GM12874 (cell line): ENCODE measurements at regions not wholly inside any gene's neighbourhood (a gene's known extent, or its start where the extent isn't known, plus 50 kb on each side); places are given as distances from the start of the nearest gene placed in this dataset.
A peak's percentile ranks its signal among the peaks of the same experiment; 100 is the strongest.

Experiments
- TF ChIP-seq, protein P1 (sequence below): IDR thresholded peaks from 2 replicates; pipeline ENCODE4 v1.5.1; 2011; ENCODE audit warnings: low read depth, mild to moderate bottlenecking, control low read depth, low read length, moderate library complexity; ENCODE audit not compliant: insufficient read depth

DNA sequence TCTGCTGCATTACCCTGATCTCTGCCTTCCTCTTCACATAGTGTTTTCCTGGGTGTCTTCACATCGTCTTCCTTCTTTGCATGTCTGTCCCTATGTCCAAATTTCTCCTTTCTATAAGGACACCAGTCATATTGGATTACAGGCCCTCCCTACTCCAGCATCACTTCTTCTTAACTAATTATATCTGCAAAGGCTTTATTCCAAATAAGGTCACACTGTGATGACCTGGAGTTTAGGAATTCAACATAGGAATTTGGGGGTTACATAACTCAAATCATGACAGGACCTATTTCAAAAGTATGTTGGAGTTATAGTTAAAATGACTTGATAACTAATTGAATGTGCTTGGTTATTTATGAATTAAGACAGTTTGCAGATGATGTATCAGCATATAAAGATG, 490.5 kb upstream of the ERCC4 start:
- TF ChIP-seq, protein P1, sequence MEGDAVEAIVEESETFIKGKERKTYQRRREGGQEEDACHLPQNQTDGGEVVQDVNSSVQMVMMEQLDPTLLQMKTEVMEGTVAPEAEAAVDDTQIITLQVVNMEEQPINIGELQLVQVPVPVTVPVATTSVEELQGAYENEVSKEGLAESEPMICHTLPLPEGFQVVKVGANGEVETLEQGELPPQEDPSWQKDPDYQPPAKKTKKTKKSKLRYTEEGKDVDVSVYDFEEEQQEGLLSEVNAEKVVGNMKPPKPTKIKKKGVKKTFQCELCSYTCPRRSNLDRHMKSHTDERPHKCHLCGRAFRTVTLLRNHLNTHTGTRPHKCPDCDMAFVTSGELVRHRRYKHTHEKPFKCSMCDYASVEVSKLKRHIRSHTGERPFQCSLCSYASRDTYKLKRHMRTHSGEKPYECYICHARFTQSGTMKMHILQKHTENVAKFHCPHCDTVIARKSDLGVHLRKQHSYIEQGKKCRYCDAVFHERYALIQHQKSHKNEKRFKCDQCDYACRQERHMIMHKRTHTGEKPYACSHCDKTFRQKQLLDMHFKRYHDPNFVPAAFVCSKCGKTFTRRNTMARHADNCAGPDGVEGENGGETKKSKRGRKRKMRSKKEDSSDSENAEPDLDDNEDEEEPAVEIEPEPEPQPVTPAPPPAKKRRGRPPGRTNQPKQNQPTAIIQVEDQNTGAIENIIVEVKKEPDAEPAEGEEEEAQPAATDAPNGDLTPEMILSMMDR, result no peak

DNA sequence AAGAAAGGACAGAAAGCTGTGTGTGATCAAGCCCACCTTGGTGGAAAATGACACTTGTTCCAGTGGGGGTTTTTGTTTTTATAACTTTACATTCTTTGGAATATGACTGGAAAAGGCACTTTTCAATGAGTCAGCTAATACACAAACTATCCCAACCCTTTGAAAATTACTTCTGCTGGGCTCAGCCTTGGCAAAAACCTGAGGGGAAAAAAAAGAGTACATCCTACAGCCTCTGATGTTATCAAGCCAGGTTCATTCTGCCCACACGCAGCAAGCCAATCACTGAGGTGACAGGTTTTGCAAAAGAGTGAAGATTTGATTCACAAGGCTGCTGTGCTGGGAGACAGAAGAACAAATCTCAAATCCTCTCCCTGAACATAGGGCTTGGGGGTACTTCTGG, 484.5 kb upstream of the ERCC4 start:
- TF ChIP-seq, protein P1, result no peak

- TF ChIP-seq, protein P1, result 0 out of 2 replicates have a peak, but pooled peaks have one; percentile 18
Observed at GRCh38 chr16:13435873-13436474, 484.0 kb upstream of the ERCC4 start.

DNA sequence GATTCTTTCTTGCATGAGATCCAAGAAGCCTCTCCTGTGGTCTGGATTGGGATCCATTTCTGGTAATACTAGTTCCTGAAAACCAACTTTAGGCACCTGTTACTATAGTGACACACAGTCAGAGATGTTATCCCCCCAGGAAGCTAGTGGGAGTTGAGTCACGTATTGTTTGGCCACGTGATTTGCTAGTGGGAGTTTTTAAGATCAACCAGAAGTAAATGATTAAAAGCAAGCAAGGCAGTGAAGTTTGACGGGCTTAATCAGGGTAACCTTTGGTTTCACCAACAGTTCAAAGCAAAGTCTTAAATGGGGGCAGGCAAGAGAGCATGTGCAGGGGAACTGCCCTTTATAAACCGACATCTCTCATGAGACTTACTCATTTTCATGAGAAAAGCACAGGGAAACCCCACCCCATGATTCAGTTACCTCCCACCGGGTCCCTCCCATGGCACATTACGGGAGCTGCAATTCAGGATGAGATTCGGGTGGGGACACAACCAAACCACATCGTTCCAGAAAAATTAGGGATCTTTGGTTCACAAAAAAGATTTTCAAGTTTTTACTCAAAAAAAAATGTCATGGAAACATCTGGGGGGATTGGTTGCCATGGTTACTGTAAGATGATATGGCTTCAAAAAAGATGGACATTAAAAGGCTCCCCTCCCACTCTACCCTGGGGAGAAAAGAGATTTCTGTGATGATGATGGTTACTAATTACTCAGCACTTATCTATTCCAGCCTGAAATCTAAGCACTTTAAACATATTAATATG, 483.1 kb upstream of the ERCC4 start:
- TF ChIP-seq, protein P1, result no peak

DNA sequence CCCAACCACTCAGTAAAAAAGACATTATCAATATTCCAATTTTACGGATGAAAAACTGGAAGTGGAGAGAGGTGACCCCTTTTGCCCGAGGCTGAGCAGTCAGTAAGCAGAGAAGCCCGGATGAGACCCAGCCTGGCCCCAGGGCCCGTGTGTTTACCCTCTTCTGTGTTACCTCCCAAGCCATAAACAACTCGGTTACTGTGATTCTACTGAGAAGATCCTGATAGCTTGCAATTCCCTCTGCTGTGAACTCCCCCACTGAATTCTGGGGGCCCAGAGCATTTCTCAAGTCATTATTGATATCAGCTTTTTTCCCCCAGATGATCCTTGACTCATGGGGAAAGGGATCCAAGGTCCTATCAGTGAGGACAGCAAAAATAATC, 482.6 kb upstream of the ERCC4 start:
- TF ChIP-seq, protein P1, result no peak

GRCh38 chr16:13438064-13438463, 481.9 kb upstream of the ERCC4 start:
- TF ChIP-seq, protein P1, result no peak

DNA sequence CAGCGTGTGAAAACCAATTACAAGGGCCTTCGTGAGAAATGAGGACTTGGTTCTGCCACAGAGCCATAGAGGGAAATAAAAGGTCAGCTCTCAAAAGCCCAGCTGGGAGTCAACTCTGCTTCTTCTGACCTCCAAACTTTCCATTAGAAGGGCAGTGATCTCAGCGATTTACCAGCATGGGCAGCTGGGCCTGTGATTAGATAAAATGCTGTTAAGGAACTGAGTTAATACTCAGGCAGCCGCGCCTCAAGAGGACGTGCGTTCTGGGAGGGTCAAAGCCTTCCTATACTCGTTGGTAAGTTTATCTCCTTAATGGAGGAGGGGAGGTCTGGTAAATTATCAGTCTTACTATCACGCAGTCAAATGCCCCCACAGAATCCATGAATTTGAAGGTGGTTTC, 480.2 kb upstream of the ERCC4 start:
- TF ChIP-seq, protein P1, result no peak
